ENCODE measurements at regions not wholly inside any gene's neighbourhood (a gene's known extent, or its start where the extent isn't known, plus 50 kb on each side); places are given as distances from the start of the nearest gene placed in this dataset.

DNA sequence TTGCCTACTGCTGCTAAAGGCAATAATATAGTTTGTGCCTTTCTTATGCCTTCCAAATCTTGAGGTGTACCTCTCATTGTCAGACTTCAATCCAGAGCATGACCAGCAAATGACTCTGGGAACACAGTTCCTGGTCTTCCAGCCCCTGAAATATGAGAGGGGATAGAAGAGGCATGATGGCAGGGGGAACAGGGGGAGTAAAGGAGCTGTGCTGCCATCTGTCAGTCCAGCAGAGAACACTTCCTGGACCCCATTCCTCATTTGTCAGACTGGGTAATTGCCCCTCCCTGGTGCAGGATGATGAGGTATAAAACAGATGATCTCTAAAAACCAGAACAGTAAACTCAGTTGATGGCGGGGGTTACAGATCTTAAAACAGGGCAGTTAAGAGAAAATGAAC lies 618.7 kb downstream of the DIAPH3 start:
- TF ChIP-seq, protein P1, sequence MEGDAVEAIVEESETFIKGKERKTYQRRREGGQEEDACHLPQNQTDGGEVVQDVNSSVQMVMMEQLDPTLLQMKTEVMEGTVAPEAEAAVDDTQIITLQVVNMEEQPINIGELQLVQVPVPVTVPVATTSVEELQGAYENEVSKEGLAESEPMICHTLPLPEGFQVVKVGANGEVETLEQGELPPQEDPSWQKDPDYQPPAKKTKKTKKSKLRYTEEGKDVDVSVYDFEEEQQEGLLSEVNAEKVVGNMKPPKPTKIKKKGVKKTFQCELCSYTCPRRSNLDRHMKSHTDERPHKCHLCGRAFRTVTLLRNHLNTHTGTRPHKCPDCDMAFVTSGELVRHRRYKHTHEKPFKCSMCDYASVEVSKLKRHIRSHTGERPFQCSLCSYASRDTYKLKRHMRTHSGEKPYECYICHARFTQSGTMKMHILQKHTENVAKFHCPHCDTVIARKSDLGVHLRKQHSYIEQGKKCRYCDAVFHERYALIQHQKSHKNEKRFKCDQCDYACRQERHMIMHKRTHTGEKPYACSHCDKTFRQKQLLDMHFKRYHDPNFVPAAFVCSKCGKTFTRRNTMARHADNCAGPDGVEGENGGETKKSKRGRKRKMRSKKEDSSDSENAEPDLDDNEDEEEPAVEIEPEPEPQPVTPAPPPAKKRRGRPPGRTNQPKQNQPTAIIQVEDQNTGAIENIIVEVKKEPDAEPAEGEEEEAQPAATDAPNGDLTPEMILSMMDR (IDR thresholded peaks at IDR 0.05; ENCODE audit: insufficient read depth, low read length): no peak
- TF ChIP-seq, protein P2, sequence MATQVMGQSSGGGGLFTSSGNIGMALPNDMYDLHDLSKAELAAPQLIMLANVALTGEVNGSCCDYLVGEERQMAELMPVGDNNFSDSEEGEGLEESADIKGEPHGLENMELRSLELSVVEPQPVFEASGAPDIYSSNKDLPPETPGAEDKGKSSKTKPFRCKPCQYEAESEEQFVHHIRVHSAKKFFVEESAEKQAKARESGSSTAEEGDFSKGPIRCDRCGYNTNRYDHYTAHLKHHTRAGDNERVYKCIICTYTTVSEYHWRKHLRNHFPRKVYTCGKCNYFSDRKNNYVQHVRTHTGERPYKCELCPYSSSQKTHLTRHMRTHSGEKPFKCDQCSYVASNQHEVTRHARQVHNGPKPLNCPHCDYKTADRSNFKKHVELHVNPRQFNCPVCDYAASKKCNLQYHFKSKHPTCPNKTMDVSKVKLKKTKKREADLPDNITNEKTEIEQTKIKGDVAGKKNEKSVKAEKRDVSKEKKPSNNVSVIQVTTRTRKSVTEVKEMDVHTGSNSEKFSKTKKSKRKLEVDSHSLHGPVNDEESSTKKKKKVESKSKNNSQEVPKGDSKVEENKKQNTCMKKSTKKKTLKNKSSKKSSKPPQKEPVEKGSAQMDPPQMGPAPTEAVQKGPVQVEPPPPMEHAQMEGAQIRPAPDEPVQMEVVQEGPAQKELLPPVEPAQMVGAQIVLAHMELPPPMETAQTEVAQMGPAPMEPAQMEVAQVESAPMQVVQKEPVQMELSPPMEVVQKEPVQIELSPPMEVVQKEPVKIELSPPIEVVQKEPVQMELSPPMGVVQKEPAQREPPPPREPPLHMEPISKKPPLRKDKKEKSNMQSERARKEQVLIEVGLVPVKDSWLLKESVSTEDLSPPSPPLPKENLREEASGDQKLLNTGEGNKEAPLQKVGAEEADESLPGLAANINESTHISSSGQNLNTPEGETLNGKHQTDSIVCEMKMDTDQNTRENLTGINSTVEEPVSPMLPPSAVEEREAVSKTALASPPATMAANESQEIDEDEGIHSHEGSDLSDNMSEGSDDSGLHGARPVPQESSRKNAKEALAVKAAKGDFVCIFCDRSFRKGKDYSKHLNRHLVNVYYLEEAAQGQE (IDR thresholded peaks at IDR 0.05; ENCODE audit: insufficient replicate concordance, low read depth): no peak
- TF ChIP-seq POLR2AphosphoS5 (IDR thresholded peaks at IDR 0.05; ENCODE audit: low read depth): no peak
- TF ChIP-seq GABPA (IDR thresholded peaks at IDR 0.05; ENCODE audit: low read depth): no peak
- no peak for TF ChIP-seq SPI1 (IDR thresholded peaks at IDR 0.05; ENCODE audit: borderline replicate concordance, low read depth)
- no peak for DNase-seq (ENCODE audit: low read depth in 1 of 2, low spot score in 1 of 2)
- Histone ChIP-seq H3K4me3 (replicated peaks; ENCODE audit: insufficient read depth, low read length) (no peak overlapping the region), H3K27ac (replicated peaks) (no peak overlapping the region), H3K27me3 (ENCODE audit: insufficient read depth, poor library complexity, severe bottlenecking) (no peaks in the 10 kb centered on the region)

DNA sequence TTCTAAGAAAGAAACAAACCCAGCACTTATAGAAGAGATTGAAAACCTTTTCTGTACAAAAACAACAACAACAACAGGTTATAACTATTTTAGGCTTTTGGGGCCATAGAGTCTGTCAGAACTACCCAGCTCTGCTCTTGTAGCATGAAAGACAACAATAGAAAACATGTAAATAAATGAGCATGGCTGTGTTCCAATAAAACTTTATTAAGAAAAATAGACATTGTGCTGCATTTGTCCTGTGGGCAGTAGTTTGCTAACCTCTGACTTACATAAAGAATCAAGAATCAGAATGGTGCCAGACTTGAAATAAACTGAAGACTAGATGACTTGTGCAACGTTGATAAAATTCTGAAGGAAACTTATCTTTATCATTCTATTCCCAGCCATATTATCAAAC lies 617.5 kb downstream of the DIAPH3 start:
- TF ChIP-seq SPI1 (IDR thresholded peaks at IDR 0.05; ENCODE audit: borderline replicate concordance, low read depth) (no peak), GABPA (IDR thresholded peaks at IDR 0.05; ENCODE audit: low read depth) (no peak)
- TF ChIP-seq, protein P1 (IDR thresholded peaks at IDR 0.05; ENCODE audit: insufficient read depth, low read length): no peak
- TF ChIP-seq, protein P2 (IDR thresholded peaks at IDR 0.05; ENCODE audit: insufficient replicate concordance, low read depth): no peak
- Histone ChIP-seq H3K27me3 (ENCODE audit: insufficient read depth, poor library complexity, severe bottlenecking) (no peaks in the 10 kb centered on the region), H3K4me3 (replicated peaks; ENCODE audit: insufficient read depth, low read length) (no peak overlapping the region), H3K27ac (replicated peaks) (no peak overlapping the region)
- DNase-seq (ENCODE audit: low read depth in 1 of 2, low spot score in 1 of 2): no peak

DNA sequence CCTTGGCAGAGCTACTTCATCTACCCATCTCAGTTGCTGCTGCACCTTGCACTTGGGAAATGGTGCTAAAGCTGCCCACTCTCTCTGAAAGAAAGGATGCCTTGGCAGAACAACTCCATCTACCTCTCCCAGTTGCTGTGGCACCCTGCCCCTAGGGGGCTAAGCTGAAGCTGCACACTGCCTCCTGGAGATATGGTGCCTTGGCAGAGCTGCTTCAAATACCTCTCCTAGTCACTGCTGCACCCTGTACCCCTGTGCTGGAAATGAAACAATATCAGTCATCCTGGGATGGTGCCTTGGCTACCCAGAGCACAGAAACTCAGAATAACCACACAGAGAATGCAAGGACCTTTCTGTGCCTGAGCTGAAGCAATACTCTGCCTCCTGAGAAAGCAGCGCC lies 615.8 kb downstream of the DIAPH3 start:
- DNase-seq (ENCODE audit: low read depth in 1 of 2, low spot score in 1 of 2): no peak
- TF ChIP-seq, protein P2 (IDR thresholded peaks at IDR 0.05; ENCODE audit: insufficient replicate concordance, low read depth): no peak
- TF ChIP-seq SPI1 (IDR thresholded peaks at IDR 0.05; ENCODE audit: borderline replicate concordance, low read depth): no peak
- no peak for TF ChIP-seq POLR2AphosphoS5 (IDR thresholded peaks at IDR 0.05; ENCODE audit: low read depth)
- TF ChIP-seq GABPA (IDR thresholded peaks at IDR 0.05; ENCODE audit: low read depth): no peak
- TF ChIP-seq, protein P1 (IDR thresholded peaks at IDR 0.05; ENCODE audit: insufficient read depth, low read length): no peak
- Histone ChIP-seq H3K4me3 (replicated peaks; ENCODE audit: insufficient read depth, low read length) (no peak overlapping the region), H3K27me3 (ENCODE audit: insufficient read depth, poor library complexity, severe bottlenecking) (no peaks in the 10 kb centered on the region), H3K27ac (replicated peaks) (no peak overlapping the region)

Data from HL-60 (cell line).